ENCODE measurements at regions not wholly inside any gene's neighbourhood (a gene's known extent, or its start where the extent isn't known, plus 50 kb on each side); places are given as distances from the start of the nearest gene placed in this dataset.
"Not testable (repeated sequence)": the region's sequence is repeated elsewhere in the genome, so short reads cannot be mapped to it uniquely, and the experiment has no call there.

DNA sequence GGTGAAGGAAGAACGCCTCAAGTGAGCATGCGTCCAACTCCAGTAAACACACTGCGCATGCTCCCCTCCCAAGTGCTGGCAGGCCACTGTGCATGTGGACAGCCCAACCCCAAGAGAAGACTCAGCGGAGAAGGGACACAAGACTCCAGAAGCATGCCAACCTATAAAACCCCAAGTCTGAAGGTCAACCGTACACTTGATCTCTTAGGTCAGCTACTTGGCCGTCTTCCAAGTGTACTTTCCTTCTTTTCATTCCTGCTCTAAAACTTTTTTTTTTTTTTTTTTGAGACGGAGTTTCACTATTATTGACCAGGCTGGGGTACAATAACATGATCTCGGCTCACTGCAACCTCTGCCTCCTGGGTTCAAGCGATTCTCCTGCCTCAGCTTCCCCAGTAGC is 401.2 kb upstream of the USP9Y start:
- not testable (repeated sequence) for TF ChIP-seq POLR2A, POLR2AphosphoS5 (IDR thresholded peaks at IDR 0.05)
- TF ChIP-seq, protein P1, sequence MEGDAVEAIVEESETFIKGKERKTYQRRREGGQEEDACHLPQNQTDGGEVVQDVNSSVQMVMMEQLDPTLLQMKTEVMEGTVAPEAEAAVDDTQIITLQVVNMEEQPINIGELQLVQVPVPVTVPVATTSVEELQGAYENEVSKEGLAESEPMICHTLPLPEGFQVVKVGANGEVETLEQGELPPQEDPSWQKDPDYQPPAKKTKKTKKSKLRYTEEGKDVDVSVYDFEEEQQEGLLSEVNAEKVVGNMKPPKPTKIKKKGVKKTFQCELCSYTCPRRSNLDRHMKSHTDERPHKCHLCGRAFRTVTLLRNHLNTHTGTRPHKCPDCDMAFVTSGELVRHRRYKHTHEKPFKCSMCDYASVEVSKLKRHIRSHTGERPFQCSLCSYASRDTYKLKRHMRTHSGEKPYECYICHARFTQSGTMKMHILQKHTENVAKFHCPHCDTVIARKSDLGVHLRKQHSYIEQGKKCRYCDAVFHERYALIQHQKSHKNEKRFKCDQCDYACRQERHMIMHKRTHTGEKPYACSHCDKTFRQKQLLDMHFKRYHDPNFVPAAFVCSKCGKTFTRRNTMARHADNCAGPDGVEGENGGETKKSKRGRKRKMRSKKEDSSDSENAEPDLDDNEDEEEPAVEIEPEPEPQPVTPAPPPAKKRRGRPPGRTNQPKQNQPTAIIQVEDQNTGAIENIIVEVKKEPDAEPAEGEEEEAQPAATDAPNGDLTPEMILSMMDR (IDR thresholded peaks at IDR 0.05), result not testable (repeated sequence)

Data from stomach (tissue), 4 donors.